Trophoblast cell (in vitro differentiated cells and primary cell): ENCODE measurements at regions not wholly inside any gene's neighbourhood (a gene's known extent, or its start where the extent isn't known, plus 50 kb on each side); places are given as distances from the start of the nearest gene placed in this dataset.

Source experiments
- DNase-seq, 2 donors: peaks; one replicate each; pipeline ENCODE4 v3.0.0-alpha.2; 2016
- H2AFZ ChIP-seq: 2 replicates; pipeline ENCODE4 v1.6.1; 2013; ENCODE audit warnings: low read length, moderate library complexity, mild to moderate bottlenecking; ENCODE audit not compliant: insufficient read depth, poor library complexity
- H2AK5ac ChIP-seq: 2 replicates; pipeline ENCODE4 v1.6.1; 2013; ENCODE audit warnings: mild to moderate bottlenecking, low read length
- H2BK120ac ChIP-seq: 2 replicates; pipeline ENCODE4 v1.6.1; 2013; ENCODE audit warnings: low read length, mild to moderate bottlenecking, moderate library complexity; ENCODE audit not compliant: insufficient read depth, poor library complexity
- H2BK12ac ChIP-seq: 2 replicates; pipeline ENCODE4 v1.6.1; 2013; ENCODE audit warnings: mild to moderate bottlenecking, low read length, moderate library complexity
- H2BK5ac ChIP-seq: 2 replicates; pipeline ENCODE4 v1.6.1; 2013; ENCODE audit warnings: low read length, low read depth, moderate library complexity, mild to moderate bottlenecking; ENCODE audit not compliant: poor library complexity
- H3K14ac ChIP-seq: 2 replicates; pipeline ENCODE4 v1.6.1; 2013; ENCODE audit warnings: mild to moderate bottlenecking, low read length
- H3K18ac ChIP-seq: 2 replicates; pipeline ENCODE4 v1.6.1; 2013; ENCODE audit warnings: mild to moderate bottlenecking, low read length
- H3K23ac ChIP-seq: 2 replicates; pipeline ENCODE4 v1.6.1; 2013; ENCODE audit warnings: low read length
- H3K27ac ChIP-seq: 2 replicates; pipeline ENCODE4 v1.5.1; 2013; ENCODE audit warnings: low read depth, mild to moderate bottlenecking, inconsistent platforms, low read length, moderate library complexity
- H3K27me3 ChIP-seq: 2 replicates; pipeline ENCODE4 v1.6.1; 2013; ENCODE audit warnings: inconsistent platforms, mild to moderate bottlenecking, low read length, moderate library complexity; ENCODE audit not compliant: insufficient read depth
- H3K36me3 ChIP-seq, 2 experiments: 1 replicate in 1 of 2; 2 replicates in 1 of 2; pipeline ENCODE4 v1.6.1; 2013; ENCODE audit warnings: low read length in 2 of 2, mild to moderate bottlenecking in 2 of 2, moderate library complexity in 1 of 2; ENCODE audit not compliant: insufficient read depth in 2 of 2, control insufficient read depth in 1 of 2
- H3K4ac ChIP-seq: 2 replicates; pipeline ENCODE4 v1.6.1; 2013; ENCODE audit warnings: low read depth, mild to moderate bottlenecking, low read length, moderate library complexity
- H3K4me1 ChIP-seq, 2 experiments: 1 replicate in 1 of 2; 2 replicates in 1 of 2; pipeline ENCODE4 v1.6.1; 2013; ENCODE audit warnings: low read length in 2 of 2, mild to moderate bottlenecking in 2 of 2, moderate library complexity in 1 of 2; ENCODE audit not compliant: insufficient read depth in 2 of 2, control insufficient read depth in 1 of 2
- H3K4me2 ChIP-seq: 2 replicates; pipeline ENCODE4 v1.6.1; 2013; ENCODE audit warnings: inconsistent platforms, mild to moderate bottlenecking, low read length, moderate library complexity
- H3K4me3 ChIP-seq: 2 replicates; pipeline ENCODE4 v1.5.1; 2013; ENCODE audit warnings: mild to moderate bottlenecking, low read depth, low read length, inconsistent platforms
- H3K79me1 ChIP-seq: one replicate; pipeline ENCODE4 v1.6.1; 2013; ENCODE audit warnings: low read length
- H3K79me2 ChIP-seq: 2 replicates; pipeline ENCODE4 v1.6.1; 2013; ENCODE audit warnings: low read length, mild to moderate bottlenecking; ENCODE audit not compliant: control insufficient read depth, insufficient read depth, poor library complexity
- H3K9ac ChIP-seq: 2 replicates; pipeline ENCODE4 v1.6.1; 2013; ENCODE audit warnings: mild to moderate bottlenecking, low read length
- H3K9me3 ChIP-seq: 2 replicates; pipeline ENCODE4 v1.6.1; 2013; ENCODE audit warnings: low read depth, mild to moderate bottlenecking, control low read depth, inconsistent platforms, low read length; ENCODE audit not compliant: insufficient read depth
- H4K12ac ChIP-seq: 2 replicates; pipeline ENCODE4 v1.6.1; 2013; ENCODE audit warnings: low read depth, mild to moderate bottlenecking, low read length, moderate library complexity
- H4K8ac ChIP-seq: 2 replicates; pipeline ENCODE4 v1.6.1; 2013; ENCODE audit warnings: low read depth, mild to moderate bottlenecking, low read length, moderate library complexity
- H4K91ac ChIP-seq: one replicate; pipeline ENCODE4 v1.6.1; 2013; ENCODE audit warnings: low read depth, mild to moderate bottlenecking, low read length, moderate library complexity
- WGBS: extraction: QIAGEN DNeasy Blood & Tissue Kit; methylation state at CpG from one replicate; pipeline ENCODE4 v1.1.7; 2013; ENCODE audit warnings: missing lambda C conversion rate; ENCODE audit not compliant: insufficient read length, insufficient coverage; ENCODE audit errors: extremely low coverage; 5-methylcytosine and 5-hydroxymethylcytosine counted together

GRCh38 chr6:120202878-120203277 lies 853.3 kb upstream of the MAN1A1 start:
- H3K36me3 ChIP-seq = no peaks in the 10 kb centered on the region
- H4K91ac ChIP-seq = no peak overlapping the region
- H3K23ac ChIP-seq = no peak overlapping the region
- no peak overlapping the region for H3K9ac ChIP-seq
- H2AK5ac ChIP-seq = no peak overlapping the region
- no peak overlapping the region for H2BK120ac ChIP-seq
- no peak overlapping the region for H2BK5ac ChIP-seq
- no peak overlapping the region for H2AFZ ChIP-seq
- H3K4me3 ChIP-seq = no peak overlapping the region
- H3K9me3 ChIP-seq = no peaks in the 10 kb centered on the region
- no peak overlapping the region for H4K12ac ChIP-seq
- H3K79me1 ChIP-seq = no peaks in the 10 kb centered on the region
- no peak overlapping the region for H3K14ac ChIP-seq
- no peak for DNase-seq
- no peaks in the 10 kb centered on the region for H3K27me3 ChIP-seq
- no peak overlapping the region for H3K4ac ChIP-seq
- no CpG with 5 or more reads among the region's 1 CpG for WGBS
- no peak overlapping the region for H3K4me2 ChIP-seq
- H4K8ac ChIP-seq = no peak overlapping the region
- no peak overlapping the region for H2BK12ac ChIP-seq
- no peak overlapping the region for H3K18ac ChIP-seq
- H3K79me2 ChIP-seq = no peaks in the 10 kb centered on the region
- no peak overlapping the region for H3K27ac ChIP-seq
- no peaks in the 10 kb centered on the region for H3K4me1 ChIP-seq

- H3K14ac ChIP-seq = no peak overlapping the region
- no CpG with 5 or more reads among the region's 2 CpGs for WGBS
- H3K4me3 ChIP-seq = no peak overlapping the region
- no peak overlapping the region for H3K18ac ChIP-seq
- H3K79me1 ChIP-seq = no peaks in the 10 kb centered on the region
- no peak overlapping the region for H3K9ac ChIP-seq
- no peaks in the 10 kb centered on the region for H3K9me3 ChIP-seq
- no peak overlapping the region for H2BK5ac ChIP-seq
- H2BK12ac ChIP-seq = no peak overlapping the region
- no peak overlapping the region for H3K27ac ChIP-seq
- H3K79me2 ChIP-seq = no peaks in the 10 kb centered on the region
- H3K27me3 ChIP-seq = no peaks in the 10 kb centered on the region
- no peaks in the 10 kb centered on the region for H3K4me1 ChIP-seq
- no peak overlapping the region for H3K23ac ChIP-seq
- no peak overlapping the region for H4K91ac ChIP-seq
- no peak for DNase-seq
- no peak overlapping the region for H2BK120ac ChIP-seq
- H4K12ac ChIP-seq = no peak overlapping the region
- no peak overlapping the region for H4K8ac ChIP-seq
- H2AFZ ChIP-seq = no peak overlapping the region
- H3K4me2 ChIP-seq = no peak overlapping the region
- H2AK5ac ChIP-seq = no peak overlapping the region
- H3K36me3 ChIP-seq = no peaks in the 10 kb centered on the region
- no peak overlapping the region for H3K4ac ChIP-seq
Observed at GRCh38 chr6:120200853-120201252, 851.3 kb upstream of the MAN1A1 start.

GRCh38 chr6:120198033-120198432 lies 848.5 kb upstream of the MAN1A1 start:
- H3K79me1 ChIP-seq = no peaks in the 10 kb centered on the region
- no peaks in the 10 kb centered on the region for H3K36me3 ChIP-seq
- H3K79me2 ChIP-seq = no peaks in the 10 kb centered on the region
- no peak overlapping the region for H3K4me2 ChIP-seq
- H3K4me1 ChIP-seq = no peaks in the 10 kb centered on the region
- no peak overlapping the region for H2AK5ac ChIP-seq
- no peak overlapping the region for H3K23ac ChIP-seq
- H3K27me3 ChIP-seq = no peaks in the 10 kb centered on the region
- no peak overlapping the region for H3K27ac ChIP-seq
- no peak overlapping the region for H2BK12ac ChIP-seq
- no peak overlapping the region for H4K12ac ChIP-seq
- H4K8ac ChIP-seq = no peak overlapping the region
- DNase-seq = no peak
- no peak overlapping the region for H3K18ac ChIP-seq
- no peak overlapping the region for H4K91ac ChIP-seq
- H3K9ac ChIP-seq = no peak overlapping the region
- no peak overlapping the region for H2BK120ac ChIP-seq
- H3K4ac ChIP-seq = no peak overlapping the region
- H3K9me3 ChIP-seq = no peaks in the 10 kb centered on the region
- H2BK5ac ChIP-seq = no peak overlapping the region
- H2AFZ ChIP-seq = no peak overlapping the region
- no peak overlapping the region for H3K4me3 ChIP-seq
- H3K14ac ChIP-seq = no peak overlapping the region

GRCh38 chr6:120186080-120186479 lies 836.5 kb upstream of the MAN1A1 start:
- no peak for DNase-seq

GRCh38 chr6:120173250-120173649 lies 823.7 kb upstream of the MAN1A1 start:
- Histone ChIP-seq H4K91ac (no peak overlapping the region), H2BK5ac (no peak overlapping the region), H3K9ac (no peak overlapping the region), H2BK12ac (no peak overlapping the region), H3K79me2 (no peaks in the 10 kb centered on the region), H3K23ac (no peak overlapping the region), H3K4ac (no peak overlapping the region), H3K79me1 (no peaks in the 10 kb centered on the region), H2AK5ac (no peak overlapping the region), H3K18ac (no peak overlapping the region), H3K27ac (no peak overlapping the region), H4K12ac (no peak overlapping the region), H3K4me2 (no peak overlapping the region), H4K8ac (no peak overlapping the region), H3K14ac (no peak overlapping the region), H3K4me3 (no peak overlapping the region), H2AFZ (no peak overlapping the region), H3K27me3 (no peaks in the 10 kb centered on the region), H3K9me3 (no peaks in the 10 kb centered on the region), H2BK120ac (no peak overlapping the region), H3K4me1 (no peaks in the 10 kb centered on the region), H3K36me3 (no peaks in the 10 kb centered on the region)
- WGBS = no CpG with 5 or more reads among the region's 2 CpGs
- DNase-seq = no peak

More at GRCh38 chr6:120186080-120186479, 836.5 kb upstream of the MAN1A1 start:
- Histone ChIP-seq H3K4me3 (no peak overlapping the region), H2AFZ (no peak overlapping the region), H3K27me3 (no peaks in the 10 kb centered on the region), H3K4me2 (no peak overlapping the region), H3K4me1 (no peaks in the 10 kb centered on the region), H2AK5ac (no peak overlapping the region), H3K9ac (no peak overlapping the region), H3K23ac (no peak overlapping the region), H3K27ac (no peak overlapping the region), H4K91ac (no peak overlapping the region), H2BK5ac (no peak overlapping the region), H2BK120ac (no peak overlapping the region), H3K14ac (no peak overlapping the region), H3K4ac (no peak overlapping the region), H4K12ac (no peak overlapping the region), H3K18ac (no peak overlapping the region), H3K79me2 (no peaks in the 10 kb centered on the region), H3K36me3 (no peaks in the 10 kb centered on the region), H4K8ac (no peak overlapping the region), H2BK12ac (no peak overlapping the region), H3K9me3 (no peaks in the 10 kb centered on the region), H3K79me1 (no peaks in the 10 kb centered on the region)
